ENCODE measurements at regions not wholly inside any gene's neighbourhood (a gene's known extent, or its start where the extent isn't known, plus 50 kb on each side); places are given as distances from the start of the nearest gene placed in this dataset.

GRCh38 chr5:97737608-97738007 lies 554.6 kb upstream of the RIOK2 start:
- no peak for TF ChIP-seq CTCF (IDR thresholded peaks at IDR 0.05)

GRCh38 chr5:97745817-97746216 lies 562.8 kb upstream of the RIOK2 start:
- no peak for TF ChIP-seq CTCF (IDR thresholded peaks at IDR 0.05)

GRCh38 chr5:97750576-97750975 lies 567.5 kb upstream of the RIOK2 start:
- no peak for TF ChIP-seq CTCF (IDR thresholded peaks at IDR 0.05)

GRCh38 chr5:97751540-97751939 lies 568.5 kb upstream of the RIOK2 start:
- TF ChIP-seq CTCF (IDR thresholded peaks at IDR 0.05): no peak

GRCh38 chr5:97752871-97753270 lies 569.8 kb upstream of the RIOK2 start:
- TF ChIP-seq CTCF (IDR thresholded peaks at IDR 0.05): no peak

- no peak for TF ChIP-seq CTCF (IDR thresholded peaks at IDR 0.05)
These were observed 579.4 kb upstream of the RIOK2 start for GRCh38 chr5:97762483-97762882.

- no peak for TF ChIP-seq CTCF (IDR thresholded peaks at IDR 0.05)
These were observed 581.7 kb upstream of the RIOK2 start for GRCh38 chr5:97764700-97765099.

GRCh38 chr5:97778451-97778850 lies 595.4 kb upstream of the RIOK2 start:
- no peak for TF ChIP-seq CTCF (IDR thresholded peaks at IDR 0.05)
